ENCODE measurements at regions not wholly inside any gene's neighbourhood (a gene's known extent, or its start where the extent isn't known, plus 50 kb on each side); places are given as distances from the start of the nearest gene placed in this dataset.

GRCh38 chr13:76440568-76440967 is 445.6 kb downstream of the KCTD12 start:
- TF ChIP-seq, protein P1, sequence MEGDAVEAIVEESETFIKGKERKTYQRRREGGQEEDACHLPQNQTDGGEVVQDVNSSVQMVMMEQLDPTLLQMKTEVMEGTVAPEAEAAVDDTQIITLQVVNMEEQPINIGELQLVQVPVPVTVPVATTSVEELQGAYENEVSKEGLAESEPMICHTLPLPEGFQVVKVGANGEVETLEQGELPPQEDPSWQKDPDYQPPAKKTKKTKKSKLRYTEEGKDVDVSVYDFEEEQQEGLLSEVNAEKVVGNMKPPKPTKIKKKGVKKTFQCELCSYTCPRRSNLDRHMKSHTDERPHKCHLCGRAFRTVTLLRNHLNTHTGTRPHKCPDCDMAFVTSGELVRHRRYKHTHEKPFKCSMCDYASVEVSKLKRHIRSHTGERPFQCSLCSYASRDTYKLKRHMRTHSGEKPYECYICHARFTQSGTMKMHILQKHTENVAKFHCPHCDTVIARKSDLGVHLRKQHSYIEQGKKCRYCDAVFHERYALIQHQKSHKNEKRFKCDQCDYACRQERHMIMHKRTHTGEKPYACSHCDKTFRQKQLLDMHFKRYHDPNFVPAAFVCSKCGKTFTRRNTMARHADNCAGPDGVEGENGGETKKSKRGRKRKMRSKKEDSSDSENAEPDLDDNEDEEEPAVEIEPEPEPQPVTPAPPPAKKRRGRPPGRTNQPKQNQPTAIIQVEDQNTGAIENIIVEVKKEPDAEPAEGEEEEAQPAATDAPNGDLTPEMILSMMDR (IDR thresholded peaks at IDR 0.05; ENCODE audit: insufficient read depth, low read length), result no peak
- TF ChIP-seq SPI1 (IDR thresholded peaks at IDR 0.05; ENCODE audit: borderline replicate concordance, low read depth), result peak; percentile 98
- no peak for TF ChIP-seq GABPA (IDR thresholded peaks at IDR 0.05; ENCODE audit: low read depth)
- DNase-seq (ENCODE audit: low read depth in 1 of 2, low spot score in 1 of 2), result peak in 1 of 2 experiments; percentile 36
- Histone ChIP-seq H3K27me3 (ENCODE audit: insufficient read depth, poor library complexity, severe bottlenecking) (no peaks in the 10 kb centered on the region), H3K27ac (replicated peaks) (no peak overlapping the region), H3K4me3 (replicated peaks; ENCODE audit: insufficient read depth, low read length) (no peak overlapping the region)

DNA sequence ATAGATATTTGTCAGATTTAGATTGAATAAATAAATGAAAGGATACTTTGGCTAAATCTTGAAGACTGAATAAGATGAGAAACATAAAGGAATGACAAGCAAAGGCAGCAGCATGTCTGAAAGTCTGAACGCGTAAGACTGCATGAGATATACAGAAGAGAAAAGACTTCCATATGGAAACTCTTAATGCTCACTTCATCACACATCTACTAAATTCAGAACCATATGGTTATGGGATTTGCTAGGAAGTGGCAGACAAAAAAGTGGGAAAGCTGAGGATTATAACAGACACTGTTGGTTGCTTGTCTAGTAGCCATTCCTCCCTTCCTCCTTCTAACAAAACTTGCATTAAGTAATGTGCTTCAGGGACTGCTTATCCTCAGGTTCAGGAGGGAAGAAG is 446.7 kb downstream of the KCTD12 start:
- Histone ChIP-seq H3K27ac (replicated peaks) (no peak overlapping the region), H3K4me3 (replicated peaks; ENCODE audit: insufficient read depth, low read length) (no peak overlapping the region), H3K27me3 (ENCODE audit: insufficient read depth, poor library complexity, severe bottlenecking) (no peaks in the 10 kb centered on the region)
- no peak for DNase-seq (ENCODE audit: low read depth in 1 of 2, low spot score in 1 of 2)
- TF ChIP-seq, protein P1 (IDR thresholded peaks at IDR 0.05; ENCODE audit: insufficient read depth, low read length), result no peak
- TF ChIP-seq GABPA (IDR thresholded peaks at IDR 0.05; ENCODE audit: low read depth), result no peak
- TF ChIP-seq SPI1 (IDR thresholded peaks at IDR 0.05; ENCODE audit: borderline replicate concordance, low read depth), result no peak
- TF ChIP-seq, protein P2, sequence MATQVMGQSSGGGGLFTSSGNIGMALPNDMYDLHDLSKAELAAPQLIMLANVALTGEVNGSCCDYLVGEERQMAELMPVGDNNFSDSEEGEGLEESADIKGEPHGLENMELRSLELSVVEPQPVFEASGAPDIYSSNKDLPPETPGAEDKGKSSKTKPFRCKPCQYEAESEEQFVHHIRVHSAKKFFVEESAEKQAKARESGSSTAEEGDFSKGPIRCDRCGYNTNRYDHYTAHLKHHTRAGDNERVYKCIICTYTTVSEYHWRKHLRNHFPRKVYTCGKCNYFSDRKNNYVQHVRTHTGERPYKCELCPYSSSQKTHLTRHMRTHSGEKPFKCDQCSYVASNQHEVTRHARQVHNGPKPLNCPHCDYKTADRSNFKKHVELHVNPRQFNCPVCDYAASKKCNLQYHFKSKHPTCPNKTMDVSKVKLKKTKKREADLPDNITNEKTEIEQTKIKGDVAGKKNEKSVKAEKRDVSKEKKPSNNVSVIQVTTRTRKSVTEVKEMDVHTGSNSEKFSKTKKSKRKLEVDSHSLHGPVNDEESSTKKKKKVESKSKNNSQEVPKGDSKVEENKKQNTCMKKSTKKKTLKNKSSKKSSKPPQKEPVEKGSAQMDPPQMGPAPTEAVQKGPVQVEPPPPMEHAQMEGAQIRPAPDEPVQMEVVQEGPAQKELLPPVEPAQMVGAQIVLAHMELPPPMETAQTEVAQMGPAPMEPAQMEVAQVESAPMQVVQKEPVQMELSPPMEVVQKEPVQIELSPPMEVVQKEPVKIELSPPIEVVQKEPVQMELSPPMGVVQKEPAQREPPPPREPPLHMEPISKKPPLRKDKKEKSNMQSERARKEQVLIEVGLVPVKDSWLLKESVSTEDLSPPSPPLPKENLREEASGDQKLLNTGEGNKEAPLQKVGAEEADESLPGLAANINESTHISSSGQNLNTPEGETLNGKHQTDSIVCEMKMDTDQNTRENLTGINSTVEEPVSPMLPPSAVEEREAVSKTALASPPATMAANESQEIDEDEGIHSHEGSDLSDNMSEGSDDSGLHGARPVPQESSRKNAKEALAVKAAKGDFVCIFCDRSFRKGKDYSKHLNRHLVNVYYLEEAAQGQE (IDR thresholded peaks at IDR 0.05; ENCODE audit: insufficient replicate concordance, low read depth), result no peak

DNA sequence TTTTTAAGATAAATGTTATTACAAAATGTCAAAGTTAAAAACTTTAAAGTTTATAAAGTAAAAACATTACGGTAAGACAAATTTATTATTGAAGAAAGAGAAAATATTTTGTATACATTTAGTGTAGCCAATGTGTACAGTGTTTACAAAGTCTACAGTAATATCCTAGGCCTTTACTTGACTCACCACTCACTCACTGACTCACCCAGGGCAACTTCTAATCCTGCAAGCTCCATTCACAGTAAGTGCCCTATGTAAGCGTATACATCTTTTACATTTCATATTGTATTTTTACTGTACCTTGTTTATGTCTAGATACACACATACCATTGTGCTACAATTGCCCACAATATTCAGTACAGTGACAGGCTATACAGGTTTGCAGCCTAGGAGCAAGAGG is 448.2 kb downstream of the KCTD12 start:
- Histone ChIP-seq H3K27me3 (ENCODE audit: insufficient read depth, poor library complexity, severe bottlenecking) (no peaks in the 10 kb centered on the region), H3K27ac (replicated peaks) (no peak overlapping the region), H3K4me3 (replicated peaks; ENCODE audit: insufficient read depth, low read length) (no peak overlapping the region)
- TF ChIP-seq, protein P1 (IDR thresholded peaks at IDR 0.05; ENCODE audit: insufficient read depth, low read length), result no peak
- no peak for TF ChIP-seq GABPA (IDR thresholded peaks at IDR 0.05; ENCODE audit: low read depth)
- no peak for TF ChIP-seq SPI1 (IDR thresholded peaks at IDR 0.05; ENCODE audit: borderline replicate concordance, low read depth)
- TF ChIP-seq, protein P2 (IDR thresholded peaks at IDR 0.05; ENCODE audit: insufficient replicate concordance, low read depth), result no peak
- no peak for TF ChIP-seq POLR2AphosphoS5 (IDR thresholded peaks at IDR 0.05; ENCODE audit: low read depth)
- DNase-seq (ENCODE audit: low read depth in 1 of 2, low spot score in 1 of 2), result no peak

GRCh38 chr13:76425935-76426334 is 460.3 kb downstream of the KCTD12 start:
- DNase-seq (ENCODE audit: low read depth in 1 of 2, low spot score in 1 of 2), result no peak
- no peaks in the 10 kb centered on the region for H3K27me3 ChIP-seq (ENCODE audit: insufficient read depth, poor library complexity, severe bottlenecking)
- no peak overlapping the region for H3K4me3 ChIP-seq (replicated peaks; ENCODE audit: insufficient read depth, low read length)
- no peak overlapping the region for H3K27ac ChIP-seq (replicated peaks)
- TF ChIP-seq POLR2AphosphoS5 (IDR thresholded peaks at IDR 0.05; ENCODE audit: low read depth) (no peak), GABPA (IDR thresholded peaks at IDR 0.05; ENCODE audit: low read depth) (no peak), SPI1 (IDR thresholded peaks at IDR 0.05; ENCODE audit: borderline replicate concordance, low read depth) (no peak)
- TF ChIP-seq, protein P1 (IDR thresholded peaks at IDR 0.05; ENCODE audit: insufficient read depth, low read length), result no peak
- TF ChIP-seq, protein P2 (IDR thresholded peaks at IDR 0.05; ENCODE audit: insufficient replicate concordance, low read depth), result no peak
